ENCODE measurements at regions not wholly inside any gene's neighbourhood (a gene's known extent, or its start where the extent isn't known, plus 50 kb on each side); places are given as distances from the start of the nearest gene placed in this dataset.

DNA sequence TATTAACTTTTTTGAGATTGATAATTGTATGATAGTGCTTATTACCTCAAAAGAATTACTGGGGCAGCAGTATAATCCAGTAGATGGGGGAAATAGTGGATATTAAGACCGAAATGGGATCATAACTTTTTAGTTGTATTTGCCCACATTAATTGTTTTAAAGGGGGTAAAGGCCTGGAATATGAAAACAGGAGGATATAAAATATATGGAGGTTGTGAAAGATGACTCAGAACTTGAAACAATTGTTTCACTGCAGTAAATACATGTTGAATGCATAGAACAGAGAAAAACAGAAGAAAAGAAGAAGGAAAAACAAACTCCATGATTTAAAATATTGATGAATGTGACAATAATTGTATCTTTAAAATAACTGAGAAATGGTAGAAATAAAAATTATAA lies 94.1 kb upstream of the VPREB1 start:
- TF ChIP-seq, protein P1, sequence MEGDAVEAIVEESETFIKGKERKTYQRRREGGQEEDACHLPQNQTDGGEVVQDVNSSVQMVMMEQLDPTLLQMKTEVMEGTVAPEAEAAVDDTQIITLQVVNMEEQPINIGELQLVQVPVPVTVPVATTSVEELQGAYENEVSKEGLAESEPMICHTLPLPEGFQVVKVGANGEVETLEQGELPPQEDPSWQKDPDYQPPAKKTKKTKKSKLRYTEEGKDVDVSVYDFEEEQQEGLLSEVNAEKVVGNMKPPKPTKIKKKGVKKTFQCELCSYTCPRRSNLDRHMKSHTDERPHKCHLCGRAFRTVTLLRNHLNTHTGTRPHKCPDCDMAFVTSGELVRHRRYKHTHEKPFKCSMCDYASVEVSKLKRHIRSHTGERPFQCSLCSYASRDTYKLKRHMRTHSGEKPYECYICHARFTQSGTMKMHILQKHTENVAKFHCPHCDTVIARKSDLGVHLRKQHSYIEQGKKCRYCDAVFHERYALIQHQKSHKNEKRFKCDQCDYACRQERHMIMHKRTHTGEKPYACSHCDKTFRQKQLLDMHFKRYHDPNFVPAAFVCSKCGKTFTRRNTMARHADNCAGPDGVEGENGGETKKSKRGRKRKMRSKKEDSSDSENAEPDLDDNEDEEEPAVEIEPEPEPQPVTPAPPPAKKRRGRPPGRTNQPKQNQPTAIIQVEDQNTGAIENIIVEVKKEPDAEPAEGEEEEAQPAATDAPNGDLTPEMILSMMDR (IDR thresholded peaks at IDR 0.05; ENCODE audit: insufficient read depth, low read length), result no peak
- TF ChIP-seq REST (IDR thresholded peaks at IDR 0.05; ENCODE audit: insufficient replicate concordance, low read depth), result no peak
- TF ChIP-seq POLR2AphosphoS5 (IDR thresholded peaks at IDR 0.05; ENCODE audit: low read depth), result no peak
- no peak for TF ChIP-seq SPI1 (IDR thresholded peaks at IDR 0.05; ENCODE audit: borderline replicate concordance, low read depth)
